HK-2 (cell line): ENCODE measurements at regions not wholly inside any gene's neighbourhood (a gene's known extent, or its start where the extent isn't known, plus 50 kb on each side); places are given as distances from the start of the nearest gene placed in this dataset.

Source experiments
- DNase-seq: peaks from one replicate; pipeline ENCODE4 v3.0.0-alpha.2; 2018; ENCODE audit not compliant: unreplicated experiment

DNA sequence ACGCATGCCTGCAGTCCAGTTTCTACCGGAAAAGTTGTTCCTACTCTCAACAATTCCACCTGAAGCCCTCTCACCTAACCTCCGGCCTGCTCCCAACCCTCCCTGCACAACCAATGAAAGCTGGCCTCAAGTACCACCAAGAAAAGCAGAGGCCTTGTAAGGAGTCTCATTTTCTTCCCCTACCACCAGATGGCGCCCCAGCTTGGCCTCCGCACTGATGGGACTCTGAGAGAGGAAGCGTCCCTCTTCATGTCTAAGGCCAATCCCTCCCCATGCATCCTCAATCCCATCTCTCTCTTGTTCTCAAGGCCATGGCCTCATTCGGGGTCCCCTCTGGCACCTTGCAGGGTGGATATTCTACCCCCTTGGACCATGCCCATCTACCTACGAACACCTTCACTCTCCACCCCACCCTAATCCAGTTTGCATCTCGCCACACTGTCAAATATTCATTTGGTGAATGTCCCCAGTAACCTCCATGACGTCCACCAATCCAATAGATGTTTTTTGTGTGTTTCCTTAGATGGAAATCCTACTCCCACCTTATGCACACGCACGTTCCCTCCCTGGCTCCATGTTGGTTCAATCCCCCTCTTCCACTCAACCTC lies 412.8 kb downstream of the ZNF536 start:
- DNase-seq, result peak; percentile 54

GRCh38 chr19:30783936-30784335 lies 411.8 kb downstream of the ZNF536 start:
- DNase-seq, result no peak

- no peak for DNase-seq
Measured at GRCh38 chr19:30783212-30783611, 411.0 kb downstream of the ZNF536 start.

GRCh38 chr19:30781519-30781918 lies 409.3 kb downstream of the ZNF536 start:
- DNase-seq, result no peak

DNA sequence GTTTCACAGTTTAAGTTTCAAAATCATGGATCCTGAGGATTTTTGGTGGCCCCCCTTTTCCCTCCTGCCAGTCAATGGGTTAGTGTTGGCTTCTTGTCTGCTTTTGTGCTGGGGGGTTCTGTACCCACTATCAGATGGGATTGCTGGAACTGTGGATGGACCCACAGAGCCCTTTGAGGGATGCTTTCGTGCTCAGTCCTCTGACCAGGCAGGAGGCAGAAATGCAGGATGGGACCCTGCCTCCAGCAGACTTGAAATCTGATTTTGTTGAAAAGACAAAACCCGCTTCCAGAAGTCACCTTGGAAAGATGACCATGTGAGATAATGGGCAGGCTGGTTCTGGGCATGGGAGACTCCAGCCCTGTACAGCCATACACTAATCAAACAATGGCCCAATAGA lies 408.9 kb downstream of the ZNF536 start:
- no peak for DNase-seq

- DNase-seq, result no peak
Measured at GRCh38 chr19:30780456-30780855, 408.3 kb downstream of the ZNF536 start.

- DNase-seq, result no peak
Measured at GRCh38 chr19:30780032-30780431, 407.8 kb downstream of the ZNF536 start.

DNA sequence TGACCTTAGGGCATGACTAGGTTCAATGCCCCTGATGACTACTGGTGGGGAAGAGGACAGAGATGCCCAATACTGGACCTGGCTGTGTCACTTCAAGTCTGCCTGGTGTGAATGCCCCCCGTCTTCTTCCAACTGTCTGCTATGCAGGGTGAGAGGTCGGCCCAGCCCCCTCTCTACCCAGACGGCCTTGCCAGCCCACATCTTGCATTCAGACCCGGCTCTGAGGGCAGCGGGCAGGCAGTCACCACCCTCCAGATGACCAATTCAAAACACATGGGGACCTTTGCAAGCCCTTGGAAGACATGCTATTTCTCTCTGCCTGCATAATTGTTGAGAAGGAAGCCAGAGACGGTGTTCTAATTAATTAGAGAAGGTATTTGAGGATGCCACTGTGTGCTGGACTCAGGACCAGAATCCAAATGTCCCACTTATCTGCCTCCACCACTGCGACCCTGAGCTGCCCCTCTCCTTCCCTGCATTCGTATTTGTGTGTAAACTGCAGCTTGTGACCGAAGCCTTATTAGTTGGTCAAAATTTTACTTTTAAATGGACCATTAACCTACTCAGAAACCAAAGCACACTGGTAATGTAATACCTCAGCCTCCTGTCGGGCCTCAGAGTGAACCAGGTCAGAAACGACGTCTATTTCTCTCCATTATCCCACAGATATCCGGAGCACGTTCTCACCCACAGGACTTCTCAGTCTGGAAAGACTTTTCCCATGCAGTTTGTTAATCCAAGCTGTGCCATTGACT lies 407.0 kb downstream of the ZNF536 start:
- DNase-seq, result no peak

GRCh38 chr19:30778061-30778460 lies 405.9 kb downstream of the ZNF536 start:
- DNase-seq, result no peak

DNA sequence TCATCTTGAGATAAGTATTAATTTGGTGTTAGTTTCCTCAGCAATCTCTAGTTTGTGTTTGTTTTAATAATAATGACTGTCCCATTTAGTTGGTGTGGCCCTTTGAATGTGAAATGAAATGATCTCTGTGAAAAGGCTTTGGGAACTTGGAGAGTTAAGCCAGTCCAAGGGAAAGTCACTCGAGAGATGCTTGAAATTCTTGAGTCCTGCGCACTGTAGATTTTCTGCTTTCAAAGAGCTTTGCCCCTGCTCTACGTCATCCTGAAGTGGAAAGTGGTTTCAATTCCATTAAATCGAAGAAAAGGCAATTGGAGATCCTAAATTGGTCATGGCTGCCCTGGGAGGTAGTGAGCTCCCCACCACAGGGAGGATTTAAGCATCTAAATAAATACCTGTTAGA lies 403.8 kb downstream of the ZNF536 start:
- no peak for DNase-seq

DNA sequence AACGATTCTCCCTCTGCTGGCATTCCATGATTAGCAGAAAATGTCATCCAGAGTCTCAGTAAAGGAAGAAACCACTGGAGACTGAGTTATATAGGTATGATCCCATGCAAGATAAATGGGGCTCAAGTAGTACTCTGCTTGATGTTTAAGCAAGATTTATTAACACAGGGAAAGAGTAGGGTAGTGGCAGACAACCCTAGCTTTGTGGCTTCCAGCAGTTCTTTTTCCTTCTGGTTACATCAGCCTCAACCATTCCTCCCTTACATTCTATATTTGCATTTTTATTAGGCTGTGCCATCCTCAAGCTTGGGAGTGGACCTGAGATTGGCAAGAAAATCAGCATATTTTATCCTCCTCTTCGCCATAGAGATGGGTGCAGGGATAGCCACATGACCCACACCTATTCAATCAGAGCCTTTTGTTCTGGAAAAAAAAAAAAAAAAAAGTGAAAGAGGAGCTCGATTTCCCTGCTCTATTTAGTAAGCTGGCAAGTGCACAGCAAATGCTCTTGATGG lies 402.1 kb downstream of the ZNF536 start:
- no peak for DNase-seq

- no peak for DNase-seq
Measured at GRCh38 chr19:30762651-30763050, 390.5 kb downstream of the ZNF536 start.

GRCh38 chr19:30760014-30760413 lies 387.8 kb downstream of the ZNF536 start:
- DNase-seq, result no peak

GRCh38 chr19:30757837-30758617 lies 385.8 kb downstream of the ZNF536 start:
- DNase-seq, result no peak

- no peak for DNase-seq
Measured at GRCh38 chr19:30757104-30757836, 385.1 kb downstream of the ZNF536 start.

- DNase-seq, result no peak
Measured at GRCh38 chr19:30755581-30755980, 383.4 kb downstream of the ZNF536 start.

DNA sequence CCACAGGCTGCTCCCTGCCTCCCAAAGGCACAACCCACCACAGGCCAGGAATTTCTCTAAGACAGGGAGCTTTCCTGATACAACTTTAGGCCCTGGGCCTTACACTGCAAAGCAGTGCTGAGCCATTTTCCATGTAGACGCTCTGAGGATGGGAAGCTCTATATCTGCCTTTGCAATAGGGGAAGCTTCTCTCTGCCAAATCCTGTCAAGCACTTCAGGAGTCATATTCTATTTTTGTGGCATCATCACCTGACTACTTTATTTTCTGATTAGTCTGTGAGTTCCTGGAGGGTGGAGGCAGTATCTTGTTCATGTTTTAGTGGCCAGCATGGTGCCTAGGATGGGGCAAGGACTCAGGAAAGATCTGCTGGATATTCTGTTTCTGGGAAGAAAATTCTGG lies 382.0 kb downstream of the ZNF536 start:
- DNase-seq, result no peak

DNA sequence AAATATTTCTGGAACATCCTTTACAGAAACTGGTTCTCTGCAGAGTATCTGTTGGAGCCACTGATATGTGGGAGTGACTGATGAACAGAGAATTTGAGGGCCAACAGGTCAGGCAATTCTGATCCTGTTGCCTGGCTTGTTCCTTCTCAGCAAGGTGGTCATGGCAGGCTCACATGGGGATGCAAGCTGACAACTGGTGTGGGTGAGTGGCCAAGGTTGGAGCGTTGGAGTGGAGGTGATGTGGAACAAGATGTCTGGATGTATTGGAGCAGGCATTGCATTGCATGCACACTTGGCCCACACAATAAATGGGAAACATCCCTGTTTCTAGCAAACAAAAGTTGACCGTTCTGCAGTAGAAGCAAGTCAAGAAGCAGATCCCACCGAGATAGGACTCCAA lies 380.7 kb downstream of the ZNF536 start:
- no peak for DNase-seq

GRCh38 chr19:30752201-30752600 lies 380.0 kb downstream of the ZNF536 start:
- DNase-seq, result no peak

DNA sequence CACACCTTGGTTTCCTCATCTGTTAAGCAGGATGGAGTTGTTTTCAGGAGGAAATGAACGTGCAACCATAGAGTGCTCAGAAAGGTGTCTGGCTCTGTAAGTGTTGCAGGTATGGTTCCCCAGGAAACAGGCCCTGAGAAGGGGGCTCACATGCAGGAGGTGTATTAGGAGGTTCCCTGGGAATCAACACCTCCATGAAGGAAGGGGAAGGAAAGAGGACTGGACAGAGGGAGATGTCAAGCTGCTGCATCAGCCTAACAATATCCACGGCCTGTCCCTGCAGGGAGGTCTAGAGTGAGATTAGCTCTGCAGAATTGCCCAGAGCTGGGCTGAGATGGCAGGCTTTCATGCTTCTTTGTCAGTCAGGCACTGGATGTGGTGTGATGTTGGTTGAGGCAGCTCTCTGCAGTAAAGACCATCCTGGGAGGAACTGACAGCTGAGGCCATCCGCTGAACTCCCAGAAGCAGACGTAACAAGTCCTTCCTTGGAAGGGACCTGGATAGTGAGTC lies 373.3 kb downstream of the ZNF536 start:
- no peak for DNase-seq

DNA sequence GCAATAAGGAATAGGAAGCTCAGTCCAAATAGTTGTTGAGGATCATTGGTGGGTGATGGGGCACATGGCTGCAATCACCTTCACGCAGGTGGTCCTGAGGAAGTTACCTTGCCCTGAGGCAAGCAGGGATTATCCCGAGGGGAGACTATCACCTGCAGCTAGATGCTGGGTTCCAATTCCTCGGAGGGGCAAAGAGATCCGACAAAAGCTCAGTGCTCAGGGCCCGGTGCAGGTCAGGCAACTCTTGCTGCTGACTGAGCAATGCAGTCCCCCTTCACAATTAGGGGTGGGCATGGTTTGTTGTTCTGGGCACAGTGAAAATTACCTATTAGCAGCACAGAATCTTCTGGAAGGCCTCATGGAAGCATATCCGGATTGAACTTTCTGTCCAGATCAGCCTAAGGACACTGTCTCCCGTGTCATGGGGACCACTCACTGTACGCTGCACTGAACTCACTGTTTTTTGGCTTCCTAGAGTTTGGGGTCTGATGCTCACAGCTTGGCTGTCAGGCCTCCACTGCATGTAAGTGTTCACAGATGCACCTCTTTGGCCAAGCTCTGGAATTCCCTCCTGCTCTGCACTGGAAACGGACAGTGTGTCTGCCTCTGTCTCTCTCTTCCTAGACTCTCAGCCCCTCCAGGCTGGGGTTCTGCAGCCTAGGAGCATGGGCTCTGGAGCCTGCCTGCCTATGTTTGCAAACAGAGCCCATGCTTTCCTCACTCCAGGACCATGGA lies 372.7 kb downstream of the ZNF536 start:
- no peak for DNase-seq
